ENCODE measurements at regions not wholly inside any gene's neighbourhood (a gene's known extent, or its start where the extent isn't known, plus 50 kb on each side); places are given as distances from the start of the nearest gene placed in this dataset.
"Not testable (repeated sequence)": the region's sequence is repeated elsewhere in the genome, so short reads cannot be mapped to it uniquely, and the experiment has no call there.

GRCh38 chr2:2909086-2910035 lies 468.3 kb downstream of the EIPR1 start:
- Mint-ChIP-seq H3K27me3 (no peaks in the 10 kb centered on the region), H3K36me3 (no peaks in the 10 kb centered on the region), H3K27ac (no peak overlapping the region), H3K4me3 (no peak overlapping the region), H3K9me3 (no peaks in the 10 kb centered on the region), H3K4me1 (no peaks in the 10 kb centered on the region)

GRCh38 chr2:2906091-2906490 lies 471.5 kb downstream of the EIPR1 start:
- H3K9me3 Mint-ChIP-seq, result no peaks in the 10 kb centered on the region
- peaks cover 11% of the 10 kb centered on the region for H3K4me1 Mint-ChIP-seq
- H3K27me3 Mint-ChIP-seq, result no peaks in the 10 kb centered on the region

GRCh38 chr2:2904721-2905350 lies 472.8 kb downstream of the EIPR1 start:
- Mint-ChIP-seq H3K27ac (no peak overlapping the region), H3K36me3 (no peaks in the 10 kb centered on the region), H3K4me3 (no peak overlapping the region), H3K9me3 (no peaks in the 10 kb centered on the region), H3K27me3 (no peaks in the 10 kb centered on the region), H3K4me1 (peaks cover 14% of the 10 kb centered on the region)

More at GRCh38 chr2:2906091-2906490, 471.5 kb downstream of the EIPR1 start:
- no peak overlapping the region for H3K27ac Mint-ChIP-seq
- H3K4me3 Mint-ChIP-seq, result no peak overlapping the region
- H3K36me3 Mint-ChIP-seq, result no peaks in the 10 kb centered on the region

- H3K36me3 Mint-ChIP-seq, result no peaks in the 10 kb centered on the region
- peaks cover 14% of the 10 kb centered on the region for H3K4me1 Mint-ChIP-seq
- H3K9me3 Mint-ChIP-seq, result no peaks in the 10 kb centered on the region
- H3K27me3 Mint-ChIP-seq, result no peaks in the 10 kb centered on the region
- no peak overlapping the region for H3K4me3 Mint-ChIP-seq
- H3K27ac Mint-ChIP-seq, result no peak overlapping the region
Observed at GRCh38 chr2:2902547-2903281, 474.9 kb downstream of the EIPR1 start.

GRCh38 chr2:2901384-2902345 lies 476.0 kb downstream of the EIPR1 start:
- Mint-ChIP-seq H3K4me1 (peaks cover 14% of the 10 kb centered on the region), H3K36me3 (no peaks in the 10 kb centered on the region), H3K27ac (no peak overlapping the region), H3K4me3 (no peak overlapping the region), H3K27me3 (no peaks in the 10 kb centered on the region), H3K9me3 (no peaks in the 10 kb centered on the region)

DNA sequence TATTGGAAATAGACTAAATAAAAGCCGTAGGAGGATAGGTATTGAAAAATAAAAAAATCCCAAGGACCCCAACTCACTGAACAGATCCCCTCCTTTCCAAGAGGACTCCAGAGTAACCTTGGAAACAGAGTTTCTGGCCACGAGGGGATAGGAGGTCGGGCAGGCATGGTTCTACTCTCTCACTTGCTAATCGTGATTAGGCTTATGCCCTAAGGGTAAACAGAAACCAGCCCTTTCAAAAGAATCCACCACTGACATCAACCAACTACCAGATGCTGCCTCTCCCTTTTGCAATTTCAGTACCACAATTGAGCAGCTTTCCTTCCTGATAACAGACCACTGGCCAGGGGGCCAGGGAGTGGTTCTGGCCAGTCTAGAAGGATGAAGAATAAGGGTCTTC lies 477.8 kb downstream of the EIPR1 start:
- H3K27ac Mint-ChIP-seq, result no peak overlapping the region
- no peaks in the 10 kb centered on the region for H3K36me3 Mint-ChIP-seq
- peaks cover 14% of the 10 kb centered on the region for H3K4me1 Mint-ChIP-seq
- no peaks in the 10 kb centered on the region for H3K9me3 Mint-ChIP-seq
- H3K4me3 Mint-ChIP-seq, result no peak overlapping the region
- H3K27me3 Mint-ChIP-seq, result no peaks in the 10 kb centered on the region

- Mint-ChIP-seq H3K9me3 (no peaks in the 10 kb centered on the region), H3K27me3 (no peaks in the 10 kb centered on the region)
Observed at GRCh38 chr2:2898744-2899143, 478.9 kb downstream of the EIPR1 start.

DNA sequence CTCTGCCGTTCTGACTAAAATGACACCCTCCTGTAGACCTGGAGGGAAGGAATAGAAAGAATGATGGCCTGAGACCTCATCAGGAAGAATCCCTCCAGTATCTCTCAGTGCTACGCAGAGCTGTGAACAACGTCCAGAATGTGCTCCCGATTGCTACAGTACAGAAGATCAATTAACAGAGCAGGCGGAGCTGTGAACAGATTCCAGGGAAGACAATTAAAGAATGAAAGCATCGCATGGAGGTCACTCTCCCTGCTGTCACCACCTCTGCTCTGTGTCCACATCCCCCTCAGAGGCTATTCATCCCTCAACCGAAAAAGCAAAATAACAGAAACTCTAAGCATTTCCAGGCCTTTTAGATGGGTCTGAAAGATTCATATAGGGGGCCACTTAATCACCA lies 481.0 kb downstream of the EIPR1 start:
- Mint-ChIP-seq H3K9me3 (no peaks in the 10 kb centered on the region), H3K27me3 (no peaks in the 10 kb centered on the region), H3K4me3 (no peak overlapping the region), H3K4me1 (peaks cover 9% of the 10 kb centered on the region), H3K27ac (no peak overlapping the region), H3K36me3 (no peaks in the 10 kb centered on the region)

More at GRCh38 chr2:2898744-2899143, 478.9 kb downstream of the EIPR1 start:
- Mint-ChIP-seq H3K4me1 (peaks cover 14% of the 10 kb centered on the region), H3K36me3 (no peaks in the 10 kb centered on the region), H3K27ac (no peak overlapping the region), H3K4me3 (no peak overlapping the region)

GRCh38 chr2:2896011-2896410 lies 481.6 kb downstream of the EIPR1 start:
- no peak overlapping the region for H3K27ac Mint-ChIP-seq
- H3K4me1 Mint-ChIP-seq, result peaks cover 2% of the 10 kb centered on the region
- no peaks in the 10 kb centered on the region for H3K36me3 Mint-ChIP-seq
- H3K4me3 Mint-ChIP-seq, result no peak overlapping the region
- H3K27me3 Mint-ChIP-seq, result no peaks in the 10 kb centered on the region
- H3K9me3 Mint-ChIP-seq, result no peaks in the 10 kb centered on the region

DNA sequence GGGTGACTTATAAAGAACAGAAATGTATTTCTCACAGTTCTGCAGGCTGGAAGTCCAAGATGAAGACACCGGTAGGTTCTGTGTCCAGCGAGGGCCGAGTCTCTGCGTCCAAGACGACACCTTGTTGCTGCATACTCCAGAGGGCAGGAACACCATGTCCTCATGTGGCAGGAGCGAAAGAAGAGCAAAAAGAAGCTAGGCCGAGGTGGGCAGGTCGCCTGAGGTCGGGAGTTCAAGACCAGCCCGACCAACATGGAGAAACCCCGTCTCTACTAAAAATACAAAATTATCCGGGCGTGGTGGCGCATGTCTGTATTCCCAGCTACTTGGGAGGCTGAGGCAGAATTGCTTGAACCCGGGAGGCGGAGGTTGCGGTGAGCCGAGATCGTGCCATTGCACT lies 483.6 kb downstream of the EIPR1 start:
- not testable (repeated sequence) for H3K27ac Mint-ChIP-seq, H3K4me3 Mint-ChIP-seq, H3K27me3 Mint-ChIP-seq, H3K4me1 Mint-ChIP-seq, H3K9me3 Mint-ChIP-seq, H3K36me3 Mint-ChIP-seq

- no peaks in the 10 kb centered on the region for H3K27me3 Mint-ChIP-seq
Observed at GRCh38 chr2:2892892-2893291, 484.7 kb downstream of the EIPR1 start.

GRCh38 chr2:2892378-2892777 lies 485.2 kb downstream of the EIPR1 start:
- Mint-ChIP-seq H3K36me3 (no peaks in the 10 kb centered on the region), H3K27me3 (no peaks in the 10 kb centered on the region), H3K9me3 (no peaks in the 10 kb centered on the region), H3K4me3 (no peak overlapping the region), H3K4me1 (no peaks in the 10 kb centered on the region), H3K27ac (no peak overlapping the region)

More at GRCh38 chr2:2892892-2893291, 484.7 kb downstream of the EIPR1 start:
- no peaks in the 10 kb centered on the region for H3K36me3 Mint-ChIP-seq
- H3K4me1 Mint-ChIP-seq, result no peaks in the 10 kb centered on the region
- H3K27ac Mint-ChIP-seq, result no peak overlapping the region
- H3K9me3 Mint-ChIP-seq, result no peaks in the 10 kb centered on the region
- H3K4me3 Mint-ChIP-seq, result no peak overlapping the region

- Mint-ChIP-seq H3K36me3 (no peaks in the 10 kb centered on the region), H3K9me3 (no peaks in the 10 kb centered on the region), H3K4me1 (no peaks in the 10 kb centered on the region), H3K27me3 (no peaks in the 10 kb centered on the region), H3K27ac (no peak overlapping the region), H3K4me3 (no peak overlapping the region)
Observed at GRCh38 chr2:2890901-2891300, 486.7 kb downstream of the EIPR1 start.

GRCh38 chr2:2890246-2890645 lies 487.4 kb downstream of the EIPR1 start:
- no peaks in the 10 kb centered on the region for H3K27me3 Mint-ChIP-seq
- H3K36me3 Mint-ChIP-seq, result no peaks in the 10 kb centered on the region
- no peak overlapping the region for H3K27ac Mint-ChIP-seq

GRCh38 chr2:2889646-2890045 lies 488.0 kb downstream of the EIPR1 start:
- Mint-ChIP-seq H3K9me3 (no peaks in the 10 kb centered on the region), H3K4me3 (no peak overlapping the region), H3K27ac (no peak overlapping the region), H3K36me3 (no peaks in the 10 kb centered on the region), H3K27me3 (no peaks in the 10 kb centered on the region), H3K4me1 (no peaks in the 10 kb centered on the region)

More at GRCh38 chr2:2890246-2890645, 487.4 kb downstream of the EIPR1 start:
- Mint-ChIP-seq H3K4me3 (no peak overlapping the region), H3K9me3 (no peaks in the 10 kb centered on the region), H3K4me1 (no peaks in the 10 kb centered on the region)
